Renal pelvis (tissue), 1 donor: ENCODE measurements at regions not wholly inside any gene's neighbourhood (a gene's known extent, or its start where the extent isn't known, plus 50 kb on each side); places are given as distances from the start of the nearest gene placed in this dataset.
A peak's percentile ranks its signal among the peaks of the same experiment; 100 is the strongest.
"Not testable (repeated sequence)": the region's sequence is repeated elsewhere in the genome, so short reads cannot be mapped to it uniquely, and the experiment has no call there.

ENCODE experiments used
- DNase-seq: peaks from one replicate; pipeline ENCODE4 v3.0.0-alpha.2; 2013

- DNase-seq = no peak
Observed at GRCh38 chr19:30233375-30233774, 138.8 kb upstream of the ZNF536 start.

- no peak for DNase-seq
Observed at GRCh38 chr19:30235946-30236345, 136.2 kb upstream of the ZNF536 start.

- DNase-seq = no peak
Observed at GRCh38 chr19:30236587-30236986, 135.6 kb upstream of the ZNF536 start.

- no peak for DNase-seq
Observed at GRCh38 chr19:30237140-30237539, 135.0 kb upstream of the ZNF536 start.

- no peak for DNase-seq
Observed at GRCh38 chr19:30240904-30241695, 131.1 kb upstream of the ZNF536 start.

GRCh38 chr19:30244533-30244932, 127.7 kb upstream of the ZNF536 start:
- no peak for DNase-seq

GRCh38 chr19:30245401-30246039, 126.7 kb upstream of the ZNF536 start:
- no peak for DNase-seq

GRCh38 chr19:30249911-30250310, 122.3 kb upstream of the ZNF536 start:
- DNase-seq = no peak

GRCh38 chr19:30252214-30252613, 120.0 kb upstream of the ZNF536 start:
- no peak for DNase-seq

- no peak for DNase-seq
Observed at GRCh38 chr19:30253581-30253996, 118.6 kb upstream of the ZNF536 start.

- DNase-seq = no peak
Observed at GRCh38 chr19:30254158-30254557, 118.0 kb upstream of the ZNF536 start.

GRCh38 chr19:30254789-30255188, 117.4 kb upstream of the ZNF536 start:
- no peak for DNase-seq

GRCh38 chr19:30255791-30256495, 116.2 kb upstream of the ZNF536 start:
- DNase-seq = no peak

GRCh38 chr19:30256496-30256850, 115.7 kb upstream of the ZNF536 start:
- no peak for DNase-seq

GRCh38 chr19:30263830-30264381, 108.3 kb upstream of the ZNF536 start:
- no peak for DNase-seq

- not testable (repeated sequence) for DNase-seq
Observed at GRCh38 chr19:30265918-30266317, 106.3 kb upstream of the ZNF536 start.

GRCh38 chr19:30266687-30267086, 105.5 kb upstream of the ZNF536 start:
- DNase-seq = no peak

- no peak for DNase-seq
Observed at GRCh38 chr19:30267332-30267731, 104.9 kb upstream of the ZNF536 start.

GRCh38 chr19:30268601-30269000, 103.6 kb upstream of the ZNF536 start:
- DNase-seq = peak; percentile 44

- no peak for DNase-seq
Observed at GRCh38 chr19:30269638-30270037, 102.5 kb upstream of the ZNF536 start.

- no peak for DNase-seq
Observed at GRCh38 chr19:30271816-30272215, 100.4 kb upstream of the ZNF536 start.

- DNase-seq = no peak
Observed at GRCh38 chr19:30272554-30272953, 99.6 kb upstream of the ZNF536 start.

GRCh38 chr19:30273184-30273583, 99.0 kb upstream of the ZNF536 start:
- DNase-seq = no peak
